Hepatocyte (in vitro differentiated cells): ENCODE measurements at regions not wholly inside any gene's neighbourhood (a gene's known extent, or its start where the extent isn't known, plus 50 kb on each side); places are given as distances from the start of the nearest gene placed in this dataset.

Experiments used
- DNase-seq: peaks from one replicate; pipeline ENCODE4 v3.0.0-alpha.2; 2016; ENCODE audit warnings: low spot score
- H2AFZ ChIP-seq: fragments of 200-600 bp; sonication (generic); 2 replicates; pipeline ENCODE4 v1.6.0; 2016; ENCODE audit warnings: antibody characterized with exemption, mild to moderate bottlenecking
- H3K27ac ChIP-seq: fragments of 200-600 bp; sonication (generic); 2 replicates; pipeline ENCODE4 v1.5.1; 2016; ENCODE audit warnings: mild to moderate bottlenecking
- H3K27me3 ChIP-seq: fragments of 200-600 bp; sonication (generic); 2 replicates; pipeline ENCODE4 v1.6.1; 2016
- H3K36me3 ChIP-seq: fragments of 200-600 bp; sonication (generic); replicated peaks from 2 replicates; pipeline ENCODE4 v1.5.1; 2016; ENCODE audit warnings: low read depth; ENCODE audit not compliant: insufficient read depth
- H3K4me1 ChIP-seq: fragments of 200-600 bp; sonication (generic); 2 replicates; pipeline ENCODE4 v1.5.1; 2016; ENCODE audit warnings: mild to moderate bottlenecking, moderate library complexity; ENCODE audit not compliant: insufficient read depth
- H3K4me2 ChIP-seq: fragments of 200-600 bp; sonication (generic); 2 replicates; pipeline ENCODE4 v1.6.0; 2016
- H3K4me3 ChIP-seq: fragments of 200-600 bp; sonication (generic); 2 replicates; pipeline ENCODE4 v1.5.1; 2016; ENCODE audit warnings: mild to moderate bottlenecking
- H3K79me2 ChIP-seq: fragments of 200-600 bp; sonication (generic); 2 replicates; pipeline ENCODE4 v1.6.0; 2017; ENCODE audit warnings: mild to moderate bottlenecking
- H3K9me2 ChIP-seq: fragments of 200-600 bp; sonication (generic); replicated peaks from 2 replicates; pipeline ENCODE4 v1.6.0; 2017; ENCODE audit warnings: mild to moderate bottlenecking; ENCODE audit not compliant: insufficient read depth
- H3K9me3 ChIP-seq: fragments of 200-600 bp; sonication (generic); 2 replicates; pipeline ENCODE4 v1.5.1; 2016; ENCODE audit warnings: low read depth, mild to moderate bottlenecking
- H4K20me1 ChIP-seq: fragments of 200-600 bp; sonication (generic); 2 replicates; pipeline ENCODE4 v1.6.0; 2016; ENCODE audit warnings: mild to moderate bottlenecking; ENCODE audit not compliant: insufficient read depth, poor library complexity, severe bottlenecking
- CTCF ChIP-seq: fragments of 200-600 bp; sonication (generic); IDR thresholded peaks from 2 replicates; pipeline ENCODE4 v1.5.1; 2016; ENCODE audit warnings: antibody characterized with exemption, mild to moderate bottlenecking; ENCODE audit not compliant: poor library complexity
- EZH2 ChIP-seq: fragments of 200-600 bp; sonication (generic); IDR thresholded peaks from 2 replicates; pipeline ENCODE4 v1.6.1; 2016; ENCODE audit warnings: antibody characterized with exemption, mild to moderate bottlenecking, borderline replicate concordance
- EZH2phosphoT487 ChIP-seq: fragments of 200-600 bp; sonication (generic); IDR thresholded peaks from one replicate; pipeline ENCODE4 v1.6.1; 2018; ENCODE audit warnings: antibody characterized with exemption, mild to moderate bottlenecking, low read depth, moderate library complexity; ENCODE audit not compliant: unreplicated experiment, severe bottlenecking
- WGBS: methylation state at CpG from one replicate; pipeline ENCODE4 v1.1.6; 2016; ENCODE audit warnings: low lambda C conversion rate; ENCODE audit errors: missing lambda C conversion rate; 5-methylcytosine and 5-hydroxymethylcytosine counted together

- Histone ChIP-seq H3K27me3 (no peaks in the 10 kb centered on the region), H3K36me3 (no peaks in the 10 kb centered on the region), H3K9me2 (no peaks in the 10 kb centered on the region), H3K4me3 (no peak overlapping the region), H3K9me3 (no peaks in the 10 kb centered on the region), H2AFZ (no peak overlapping the region), H3K4me2 (no peak overlapping the region), H3K4me1 (no peaks in the 10 kb centered on the region), H3K27ac (no peak overlapping the region), H4K20me1 (no peaks in the 10 kb centered on the region), H3K79me2 (no peaks in the 10 kb centered on the region)
- TF ChIP-seq CTCF (no peak), EZH2phosphoT487 (no peak), EZH2 (no peak)
- WGBS, result 66% methylated on average over 7 of the region's 7 CpGs
- DNase-seq, result no peak
Observed at GRCh38 chr10:29921071-29921446, 138.3 kb downstream of the JCAD start.

- no peaks in the 10 kb centered on the region for H3K27me3 ChIP-seq
- H3K4me2 ChIP-seq, result no peak overlapping the region
- no peak overlapping the region for H3K27ac ChIP-seq
- no peaks in the 10 kb centered on the region for H3K36me3 ChIP-seq
- no peak overlapping the region for H3K4me3 ChIP-seq
- WGBS, result 91% methylated on average over 9 of the region's 9 CpGs
- DNase-seq, result no peak
- H2AFZ ChIP-seq, result no peak overlapping the region
- no peaks in the 10 kb centered on the region for H3K9me3 ChIP-seq
- H4K20me1 ChIP-seq, result no peaks in the 10 kb centered on the region
- H3K79me2 ChIP-seq, result no peaks in the 10 kb centered on the region
- TF ChIP-seq EZH2phosphoT487 (no peak), CTCF (no peak), EZH2 (no peak)
- no peaks in the 10 kb centered on the region for H3K4me1 ChIP-seq
- no peaks in the 10 kb centered on the region for H3K9me2 ChIP-seq
Observed at GRCh38 chr10:29920408-29921070, 138.8 kb downstream of the JCAD start.

- Histone ChIP-seq H3K36me3 (no peaks in the 10 kb centered on the region), H3K4me2 (no peak overlapping the region), H3K9me2 (no peaks in the 10 kb centered on the region), H3K4me1 (no peaks in the 10 kb centered on the region), H3K27me3 (no peaks in the 10 kb centered on the region), H3K4me3 (no peak overlapping the region), H3K79me2 (no peaks in the 10 kb centered on the region), H4K20me1 (no peaks in the 10 kb centered on the region), H3K27ac (no peak overlapping the region), H3K9me3 (no peaks in the 10 kb centered on the region), H2AFZ (no peak overlapping the region)
- 46% methylated on average over 3 of the region's 3 CpGs for WGBS
- DNase-seq, result no peak
- TF ChIP-seq CTCF, result no peak
- no peak for TF ChIP-seq EZH2
- TF ChIP-seq EZH2phosphoT487, result no peak
Observed at GRCh38 chr10:29918623-29919400, 140.6 kb downstream of the JCAD start.
